ENCODE measurements at regions not wholly inside any gene's neighbourhood (a gene's known extent, or its start where the extent isn't known, plus 50 kb on each side); places are given as distances from the start of the nearest gene placed in this dataset.

- no peak overlapping the region for H3K9ac ChIP-seq (replicated peaks in 1 of 4; ENCODE audit: extremely low read depth in 1 of 4, low read depth in 3 of 4, low read length in 3 of 4)
- H2BK120ac ChIP-seq (replicated peaks; ENCODE audit: low read depth, low read length): no peak overlapping the region
- no peak overlapping the region for H3K4me2 ChIP-seq (ENCODE audit: insufficient read depth in 1 of 2, low read depth in 2 of 2, low read length in 2 of 2)
- no peaks in the 10 kb centered on the region for H3K4me1 ChIP-seq (replicated peaks in 1 of 4; ENCODE audit: control insufficient read depth in 3 of 4, insufficient read depth in 4 of 4, low read length in 3 of 4)
- TF ChIP-seq TAF7 (optimal IDR thresholded peaks at IDR 0.05; ENCODE audit: borderline replicate concordance, low read depth, low read length) (no peak), ASH2L (IDR thresholded peaks at IDR 0.05; ENCODE audit: low read length) (no peak), SIRT6 (IDR thresholded peaks at IDR 0.05; ENCODE audit: low read length) (no peak), JUND (IDR thresholded peaks at IDR 0.05; ENCODE audit: low read length) (no peak), HDAC2 (IDR thresholded peaks at IDR 0.05; ENCODE audit: borderline replicate concordance in 1 of 2, low read depth in 2 of 2, low read length in 2 of 2) (no peak), CBX5 (IDR thresholded peaks at IDR 0.05; ENCODE audit: low read depth, low read length) (no peak), KDM5A (IDR thresholded peaks at IDR 0.05; ENCODE audit: low read length) (no peak)
- H3K27ac ChIP-seq (ENCODE audit: low read depth, low read length): no peak overlapping the region
- DNase-seq (ENCODE audit: low read depth in 1 of 2, low spot score in 2 of 2): no peak
- H3K4me3 ChIP-seq (ENCODE audit: extremely low read depth in 1 of 4, insufficient read depth in 2 of 4, low read depth in 3 of 4, low read length in 4 of 4): no peak overlapping the region
- H2AK5ac ChIP-seq (ENCODE audit: low read depth, low read length): no peak overlapping the region
- ChIA-PET CTCF (ENCODE audit: partially characterized antibody) (interaction anchor here (1.2 to 2.2 kb wide), 2 partner anchors 8 to 10 kb away, joined by 3 to 4 read pairs; no protein-coding TSS in a partner anchor), POLR2A (ENCODE audit: partially characterized antibody) (no interaction called here)
- no peak overlapping the region for H4K5ac ChIP-seq (ENCODE audit: insufficient read length, low read depth, low read length)
- H4K20me1 ChIP-seq (replicated peaks in 1 of 2; ENCODE audit: control insufficient read depth in 1 of 2, insufficient read depth in 2 of 2, low read length in 2 of 2): no peaks in the 10 kb centered on the region
- no peak overlapping the region for H3K23ac ChIP-seq (ENCODE audit: insufficient read length)
- no peaks in the 10 kb centered on the region for H3K79me1 ChIP-seq (ENCODE audit: low read depth, low read length)
- H3K18ac ChIP-seq (ENCODE audit: extremely low read depth, low read length): no peak overlapping the region
- H3K23me2 ChIP-seq (ENCODE audit: low read depth, low read length): no peaks in the 10 kb centered on the region
- H3K4ac ChIP-seq (replicated peaks; ENCODE audit: insufficient read length, low read depth, low read length): no peak overlapping the region
- no peak overlapping the region for H4K91ac ChIP-seq (replicated peaks; ENCODE audit: insufficient read length, low read length)
- no peaks in the 10 kb centered on the region for H3K79me2 ChIP-seq (ENCODE audit: control insufficient read depth in 1 of 2, insufficient read depth in 2 of 2, low read length in 2 of 2)
- no peak overlapping the region for H3K56ac ChIP-seq (replicated peaks; ENCODE audit: insufficient read length, low read depth, low read length)
- no peak overlapping the region for H2BK15ac ChIP-seq (ENCODE audit: low read length)
- no peak overlapping the region for H4K8ac ChIP-seq (ENCODE audit: extremely low read depth, insufficient read depth, low read length)
- H3K36me3 ChIP-seq (ENCODE audit: control insufficient read depth in 2 of 4, insufficient read depth in 4 of 4, low read length in 3 of 4): 0 out of 8 replicates have a peak, but pooled peaks cover 0 to 2% (median 0%) of the 10 kb centered on the region in 4 experiments
- FAIRE-seq: no peak
- no peak overlapping the region for H2BK20ac ChIP-seq (ENCODE audit: low read length)
- H3K14ac ChIP-seq (ENCODE audit: insufficient read length): no peak overlapping the region
- no peak overlapping the region for H2AFZ ChIP-seq (ENCODE audit: low read length)
- H2BK5ac ChIP-seq (ENCODE audit: low read depth, low read length): no peak overlapping the region
- 89% methylated on average over 2 of the region's 2 CpGs; no CpG with 5 or more reads in 1 of the 2 experiments for WGBS, 2 experiments (ENCODE audit: extremely low coverage in 1 of 2, insufficient coverage in 1 of 2, insufficient read length in 1 of 2, insufficient replicate concordance in 2 of 2, low coverage in 1 of 2, low lambda C conversion rate in 2 of 2, missing lambda C conversion rate in 1 of 2)
- no peak overlapping the region for H2BK12ac ChIP-seq (ENCODE audit: low read depth, low read length)
- H3K27me3 ChIP-seq (replicated peaks in 1 of 4; ENCODE audit: control insufficient read depth in 3 of 4, extremely low read depth in 1 of 4, insufficient read depth in 3 of 4, low read length in 3 of 4): no peaks in the 10 kb centered on the region; a peak in 1 of 7 replicates
- peaks cover 24% of the 10 kb centered on the region in 2 experiments for H3K9me3 ChIP-seq (ENCODE audit: insufficient read depth in 2 of 2, low read depth in 1 of 2, low read length in 1 of 2)
These were observed 121.3 kb downstream of the MYCN start for GRCh38 chr2:16061441-16062217.

Measured in H1 (cell line).